ENCODE measurements at regions not wholly inside any gene's neighbourhood (a gene's known extent, or its start where the extent isn't known, plus 50 kb on each side); places are given as distances from the start of the nearest gene placed in this dataset.

GRCh38 chr6:91185072-91185471, 598.2 kb upstream of the MAP3K7 start:
- no peak for ATAC-seq (ENCODE audit: insufficient read depth, low FRiP score)
- no peaks in the 10 kb centered on the region for H3K27me3 ChIP-seq (ENCODE audit: control insufficient read depth in 3 of 3, insufficient read depth in 3 of 3, low read length in 2 of 3)
- no peak for TF ChIP-seq CTCF (IDR thresholded peaks at IDR 0.05; ENCODE audit: control extremely low read depth, extremely low read depth)

GRCh38 chr6:91181416-91181815, 594.5 kb upstream of the MAP3K7 start:
- 74 to 85% methylated on average over 2 of the region's 2 CpGs for WGBS, 2 donors
- no peaks in the 10 kb centered on the region for H3K9me3 ChIP-seq (ENCODE audit: control insufficient read depth in 4 of 4, insufficient read depth in 3 of 4, low read length in 3 of 4)
- H3K9ac ChIP-seq (ENCODE audit: insufficient read depth in 1 of 2, low read length in 2 of 2) = no peak overlapping the region
- DNase-seq (no peak), ATAC-seq (ENCODE audit: insufficient read depth, low FRiP score) (no peak)
- H3K27ac ChIP-seq (ENCODE audit: low read depth in 1 of 2, low read length in 1 of 2) = no peak overlapping the region
- H3K4me1 ChIP-seq (ENCODE audit: control insufficient read depth in 5 of 5, insufficient read depth in 5 of 5, low read length in 5 of 5) = no peaks in the 10 kb centered on the region
- H3K4me3 ChIP-seq = no peak overlapping the region
- no peaks in the 10 kb centered on the region for H3K27me3 ChIP-seq (ENCODE audit: control insufficient read depth in 3 of 3, insufficient read depth in 3 of 3, low read length in 2 of 3)
- TF ChIP-seq CTCF (IDR thresholded peaks at IDR 0.05; ENCODE audit: control extremely low read depth, extremely low read depth) = no peak
- no peaks in the 10 kb centered on the region for H3K36me3 ChIP-seq (ENCODE audit: control insufficient read depth in 4 of 4, insufficient read depth in 4 of 4, low read length in 4 of 4)

More at GRCh38 chr6:91185072-91185471, 598.2 kb upstream of the MAP3K7 start:
- no peak for DNase-seq
- H3K4me1 ChIP-seq (ENCODE audit: control insufficient read depth in 5 of 5, insufficient read depth in 5 of 5, low read length in 5 of 5) = no peaks in the 10 kb centered on the region
- H3K36me3 ChIP-seq (ENCODE audit: control insufficient read depth in 4 of 4, insufficient read depth in 4 of 4, low read length in 4 of 4) = no peaks in the 10 kb centered on the region
- H3K9ac ChIP-seq (ENCODE audit: insufficient read depth in 1 of 2, low read length in 2 of 2) = no peak overlapping the region
- H3K4me3 ChIP-seq = no peak overlapping the region
- H3K9me3 ChIP-seq (ENCODE audit: control insufficient read depth in 4 of 4, insufficient read depth in 3 of 4, low read length in 3 of 4) = no peaks in the 10 kb centered on the region
- WGBS, 2 donors = 86 to 89% methylated on average over 4 of the region's 4 CpGs
- no peak overlapping the region for H3K27ac ChIP-seq (ENCODE audit: low read depth in 1 of 2, low read length in 1 of 2)

- no peaks in the 10 kb centered on the region for H3K4me1 ChIP-seq (ENCODE audit: control insufficient read depth in 5 of 5, insufficient read depth in 5 of 5, low read length in 5 of 5)
- no peak overlapping the region for H3K9ac ChIP-seq (ENCODE audit: insufficient read depth in 1 of 2, low read length in 2 of 2)
- no peak overlapping the region for H3K27ac ChIP-seq (ENCODE audit: low read depth in 1 of 2, low read length in 1 of 2)
- no peak for DNase-seq
- no peak overlapping the region for H3K4me3 ChIP-seq
- H3K27me3 ChIP-seq (ENCODE audit: control insufficient read depth in 3 of 3, insufficient read depth in 3 of 3, low read length in 2 of 3) = no peaks in the 10 kb centered on the region
- no peak for TF ChIP-seq CTCF (IDR thresholded peaks at IDR 0.05; ENCODE audit: control extremely low read depth, extremely low read depth)
- no peaks in the 10 kb centered on the region for H3K9me3 ChIP-seq (ENCODE audit: control insufficient read depth in 4 of 4, insufficient read depth in 3 of 4, low read length in 3 of 4)
- 76 to 88% methylated on average over 3 of the region's 3 CpGs for WGBS, 2 donors
- H3K36me3 ChIP-seq (ENCODE audit: control insufficient read depth in 4 of 4, insufficient read depth in 4 of 4, low read length in 4 of 4) = no peaks in the 10 kb centered on the region
- ATAC-seq (ENCODE audit: insufficient read depth, low FRiP score) = no peak
Measured at GRCh38 chr6:91173651-91174050, 586.8 kb upstream of the MAP3K7 start.

GRCh38 chr6:91173186-91173585, 586.3 kb upstream of the MAP3K7 start:
- no peaks in the 10 kb centered on the region for H3K4me1 ChIP-seq (ENCODE audit: control insufficient read depth in 5 of 5, insufficient read depth in 5 of 5, low read length in 5 of 5)
- DNase-seq (no peak), ATAC-seq (ENCODE audit: insufficient read depth, low FRiP score) (no peak)
- TF ChIP-seq CTCF (IDR thresholded peaks at IDR 0.05; ENCODE audit: control extremely low read depth, extremely low read depth) = no peak
- 85 to 92% methylated on average over 3 of the region's 3 CpGs for WGBS, 2 donors
- H3K36me3 ChIP-seq (ENCODE audit: control insufficient read depth in 4 of 4, insufficient read depth in 4 of 4, low read length in 4 of 4) = no peaks in the 10 kb centered on the region
- H3K9me3 ChIP-seq (ENCODE audit: control insufficient read depth in 4 of 4, insufficient read depth in 3 of 4, low read length in 3 of 4) = no peaks in the 10 kb centered on the region
- no peak overlapping the region for H3K4me3 ChIP-seq
- H3K27me3 ChIP-seq (ENCODE audit: control insufficient read depth in 3 of 3, insufficient read depth in 3 of 3, low read length in 2 of 3) = no peaks in the 10 kb centered on the region
- no peak overlapping the region for H3K9ac ChIP-seq (ENCODE audit: insufficient read depth in 1 of 2, low read length in 2 of 2)
- no peak overlapping the region for H3K27ac ChIP-seq (ENCODE audit: low read depth in 1 of 2, low read length in 1 of 2)

Data from lung (tissue), 11 donors.